SK-MEL-5 (cell line): ENCODE measurements at regions not wholly inside any gene's neighbourhood (a gene's known extent, or its start where the extent isn't known, plus 50 kb on each side); places are given as distances from the start of the nearest gene placed in this dataset.
"Not testable (repeated sequence)": the region's sequence is repeated elsewhere in the genome, so short reads cannot be mapped to it uniquely, and the experiment has no call there.

Experiments used
- DNase-seq: peaks from one replicate; pipeline ENCODE4 v3.0.0-alpha.2; 2016; ENCODE audit warnings: low read depth, low spot score
- in situ Hi-C: cut with HindIII; loops from 2 replicates; pipeline ENCODE4 v1.10.0; 2016; ENCODE audit warnings: low sequenced_read_pairs, high pct_unique_total_duplicates, low pct_unique_long_range_greater_than_20kb
- small RNA-seq, 2 experiments: library from RNA; depleted of rRNA; stranded (forward); fragments of <200 nt; gene quantifications; one replicate each; pipeline ENCODE3, GENCODE V24; 2014

GRCh38 chr20:47842950-47843349 lies 57.7 kb upstream of the SULF2 start:
- DNase-seq, in situ Hi-C loops: not testable (repeated sequence)

GRCh38 chr20:47842004-47842403 lies 56.7 kb upstream of the SULF2 start:
- in situ Hi-C loops, DNase-seq: not testable (repeated sequence)

- DNase-seq, in situ Hi-C loops: not testable (repeated sequence)
Observed at GRCh38 chr20:47836256-47836817, 51.1 kb upstream of the SULF2 start.

Small RNA genes lying in the stretch of these regions (small RNA-seq; reads per million reads assigned to genes)
- 0.04 to 2.1 reads per million in 2 experiments for gene RNA5SP486
- gene RNU7-144P, result 0 reads per million in 2 experiments
- gene RNU7-92P, result 0 reads per million in 2 experiments
